ENCODE measurements at regions not wholly inside any gene's neighbourhood (a gene's known extent, or its start where the extent isn't known, plus 50 kb on each side); places are given as distances from the start of the nearest gene placed in this dataset.

DNA sequence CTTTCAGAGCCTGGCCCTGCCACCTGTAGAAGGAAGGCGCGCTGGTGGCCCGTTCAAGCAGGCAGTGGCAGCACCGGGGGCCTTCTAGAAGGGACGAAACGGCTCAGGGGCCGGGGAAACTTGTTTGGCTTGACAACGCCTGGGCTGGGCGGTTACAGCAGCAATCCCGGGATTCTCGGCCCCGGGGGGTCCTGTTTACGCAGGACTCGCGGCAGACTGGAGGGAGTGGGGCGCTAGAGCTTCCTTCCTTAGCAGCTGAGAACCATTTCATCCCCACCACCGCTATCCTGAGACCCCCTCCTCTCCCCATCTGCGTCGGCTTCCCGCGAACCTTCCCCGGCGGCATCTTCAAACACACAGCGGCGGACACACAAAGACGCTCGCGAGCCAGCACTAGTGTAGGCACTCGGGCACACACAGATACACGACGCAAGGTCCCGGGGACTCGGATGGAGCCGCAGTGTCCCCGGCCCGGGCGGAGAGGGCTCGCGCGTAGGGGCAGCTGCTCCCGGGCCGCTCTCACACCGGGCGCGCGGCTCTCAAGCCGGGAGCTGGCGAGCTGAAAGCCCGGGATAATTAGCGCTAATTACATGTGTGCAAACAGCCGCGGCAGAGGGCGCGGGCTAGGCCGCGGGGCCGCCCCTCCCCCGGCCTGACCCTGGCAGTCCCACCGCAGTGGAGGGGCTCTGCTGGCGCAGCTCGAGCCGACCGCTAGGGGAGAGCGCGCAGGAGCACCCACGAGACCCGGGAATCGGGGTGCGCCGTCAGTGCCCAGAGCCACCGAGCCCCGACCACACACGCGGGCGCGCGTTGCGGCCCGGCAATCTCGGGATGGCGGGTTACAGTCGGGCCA lies 271.4 kb downstream of the FOXD2 start:
- no peak for DNase-seq

GRCh38 chr1:47709872-47710231 lies 272.0 kb downstream of the FOXD2 start:
- DNase-seq = no peak

GRCh38 chr1:47710329-47711071 lies 272.7 kb downstream of the FOXD2 start:
- no peak for DNase-seq
